GM21528 (cell line): ENCODE measurements at regions not wholly inside any gene's neighbourhood (a gene's known extent, or its start where the extent isn't known, plus 50 kb on each side); places are given as distances from the start of the nearest gene placed in this dataset.

ENCODE experiments used
- ATAC-seq: cut with Tn5 transposase; IDR thresholded peaks from one replicate; pipeline ENCODE4 v1.9.1; 2021; ENCODE audit warnings: mild to moderate bottlenecking, moderate library complexity; ENCODE audit not compliant: unreplicated experiment, low FRiP score

DNA sequence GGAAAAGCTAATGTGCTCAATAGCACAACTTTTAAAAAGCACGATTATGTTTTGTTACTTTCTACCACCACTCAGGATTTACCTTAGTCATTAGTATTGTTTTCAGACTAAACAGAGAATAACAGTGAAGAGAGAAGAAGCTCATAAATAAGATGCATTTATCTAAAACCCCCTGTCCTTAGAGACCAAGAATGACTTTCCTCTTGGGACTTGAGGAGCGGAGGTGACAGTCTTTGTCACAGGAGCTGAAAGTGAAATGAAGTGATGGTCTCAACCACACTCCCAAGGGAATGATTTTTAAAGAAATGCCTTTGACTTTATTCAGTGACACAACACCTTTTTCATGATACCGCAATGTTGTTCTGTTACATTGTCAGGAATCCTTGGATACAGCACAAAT, 190.6 kb upstream of the NBEA start:
- ATAC-seq, result no peak

DNA sequence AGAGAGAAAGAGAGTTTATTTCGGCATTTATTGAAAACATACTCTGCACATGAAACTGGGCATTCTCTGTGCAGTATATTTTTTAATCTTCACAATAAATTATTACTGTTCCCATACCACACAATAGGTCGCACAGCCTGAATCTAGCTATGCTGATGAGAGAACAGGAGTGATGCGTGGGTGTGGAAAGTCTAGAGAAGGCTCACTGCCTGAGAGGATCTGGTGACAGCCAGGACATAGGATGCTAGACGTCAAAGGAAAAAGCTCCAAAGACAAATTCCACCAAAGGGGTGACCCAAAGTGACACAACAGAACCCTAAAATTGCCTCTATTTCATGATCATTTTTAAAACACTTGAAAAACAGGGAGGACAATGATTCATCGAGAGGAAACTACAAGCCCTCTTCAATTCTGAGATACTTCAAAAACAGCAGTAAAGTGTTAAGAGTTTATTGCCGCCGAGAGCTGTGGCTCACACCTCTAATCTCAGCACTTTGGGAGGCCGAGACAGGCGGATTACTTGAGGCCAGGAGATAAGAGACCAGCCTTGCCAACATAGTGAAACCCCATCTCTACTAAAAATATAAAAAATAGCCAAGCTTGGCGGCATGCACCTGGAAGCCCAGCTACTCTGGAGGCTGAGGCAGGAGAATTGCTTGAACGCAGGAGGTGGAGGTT, 189.6 kb upstream of the NBEA start:
- no peak for ATAC-seq

DNA sequence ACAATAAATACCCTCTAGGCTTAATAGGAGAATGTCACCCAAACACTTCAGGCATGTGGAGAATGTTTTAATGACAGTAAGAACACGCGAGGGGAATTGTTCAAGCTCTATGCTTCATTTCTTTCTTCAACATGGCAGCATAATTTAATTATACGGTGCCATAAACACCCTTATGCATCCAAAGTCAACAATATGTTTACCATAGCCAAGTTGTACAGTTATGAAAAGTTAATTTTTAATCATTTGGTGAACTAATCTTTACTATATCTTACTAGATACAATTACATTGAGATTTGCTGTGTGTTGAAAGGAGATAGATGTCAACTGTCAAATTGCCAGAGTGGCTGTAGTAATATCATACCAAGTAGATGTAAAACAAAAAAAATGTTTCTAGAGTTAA, 185.9 kb upstream of the NBEA start:
- ATAC-seq, result no peak

DNA sequence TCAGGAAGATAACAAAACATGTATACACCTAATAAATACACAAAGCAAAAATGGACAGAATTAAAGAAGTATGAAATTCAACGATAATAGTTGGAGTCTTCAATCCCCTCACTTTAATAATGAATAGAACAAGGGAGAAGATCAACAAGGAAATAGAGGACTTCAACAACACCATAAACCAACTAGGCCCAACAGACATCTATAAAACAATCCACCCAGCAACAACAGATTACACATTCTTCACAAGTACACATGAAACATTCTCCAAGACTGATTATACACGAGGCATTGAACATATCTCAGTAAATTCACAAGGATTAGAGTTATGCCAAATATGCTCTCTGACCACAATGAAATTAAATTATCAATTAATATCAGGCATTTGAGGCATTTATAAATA, 185.5 kb upstream of the NBEA start:
- ATAC-seq, result no peak

DNA sequence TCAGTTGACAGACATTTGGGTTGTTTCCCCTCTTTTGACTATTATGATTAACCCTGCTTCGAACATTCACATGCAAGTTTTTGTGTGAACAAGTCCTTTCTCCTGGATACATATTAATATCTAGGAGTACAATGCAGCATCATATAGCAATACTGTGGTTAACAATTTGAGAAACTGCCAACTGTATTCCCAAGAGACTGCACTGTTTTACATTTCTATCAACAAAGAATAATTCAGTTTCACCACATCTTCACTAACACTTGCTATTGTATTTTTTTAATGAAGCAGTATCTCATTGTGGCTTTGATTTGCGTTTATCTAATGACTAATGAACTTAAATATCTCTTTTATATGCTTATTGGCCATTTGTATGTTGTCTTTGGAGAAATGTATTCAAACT, 184.6 kb upstream of the NBEA start:
- ATAC-seq, result no peak

DNA sequence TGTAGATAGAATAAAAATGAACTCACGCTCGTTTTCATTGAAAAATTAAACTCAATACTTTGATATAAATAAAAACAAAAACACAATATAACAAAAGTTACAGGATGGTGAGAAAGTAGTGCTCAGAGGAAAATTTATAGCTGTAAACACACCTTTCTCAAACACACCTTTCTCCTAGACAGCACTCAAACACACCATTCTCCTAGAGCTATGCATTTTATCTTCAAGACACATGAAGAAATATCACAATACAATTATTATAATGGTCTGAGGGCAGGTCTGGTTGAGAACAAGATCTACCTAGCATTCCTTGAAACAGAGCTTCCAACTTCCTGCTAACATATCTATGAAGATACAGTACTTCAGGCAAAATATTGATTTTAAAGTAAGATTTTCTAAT, 183.4 kb upstream of the NBEA start:
- no peak for ATAC-seq

DNA sequence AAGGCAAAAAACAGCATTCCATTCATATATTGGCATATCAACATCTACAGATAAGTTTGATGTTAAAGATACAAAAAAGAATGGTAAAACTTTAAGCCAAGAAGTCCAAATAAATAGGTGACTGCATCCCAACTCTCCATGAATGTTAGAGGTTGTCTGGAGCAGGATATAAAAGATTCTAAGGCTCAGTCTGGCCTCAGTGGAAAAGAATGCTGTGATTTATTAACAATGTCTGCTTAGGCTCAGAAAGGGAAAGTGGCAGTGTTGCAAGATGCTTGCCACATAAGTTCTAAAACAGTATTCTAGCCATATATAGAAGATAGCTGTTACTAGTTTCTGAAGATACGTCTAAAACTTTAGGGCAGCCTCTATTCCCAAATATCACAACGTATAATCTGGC, 179.8 kb upstream of the NBEA start:
- no peak for ATAC-seq

DNA sequence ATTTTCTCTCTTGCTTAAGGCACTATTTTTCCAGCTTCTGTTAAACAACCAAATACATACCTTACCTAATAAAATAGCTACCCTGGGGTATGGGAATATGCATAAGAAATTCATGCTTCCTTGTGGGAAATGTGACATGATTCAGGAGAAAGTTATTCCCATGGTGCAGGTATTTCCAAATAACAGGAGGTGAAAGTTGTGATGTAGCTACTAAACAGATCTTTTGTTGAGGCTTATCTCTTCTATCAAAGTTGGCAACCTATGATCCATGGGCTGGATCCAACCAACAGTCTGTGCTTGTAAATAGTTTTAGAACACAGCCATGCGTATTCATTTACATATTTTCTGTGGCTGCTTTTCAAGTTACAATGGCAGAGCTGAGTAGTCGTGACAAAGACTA, 177.8 kb upstream of the NBEA start:
- ATAC-seq, result no peak

DNA sequence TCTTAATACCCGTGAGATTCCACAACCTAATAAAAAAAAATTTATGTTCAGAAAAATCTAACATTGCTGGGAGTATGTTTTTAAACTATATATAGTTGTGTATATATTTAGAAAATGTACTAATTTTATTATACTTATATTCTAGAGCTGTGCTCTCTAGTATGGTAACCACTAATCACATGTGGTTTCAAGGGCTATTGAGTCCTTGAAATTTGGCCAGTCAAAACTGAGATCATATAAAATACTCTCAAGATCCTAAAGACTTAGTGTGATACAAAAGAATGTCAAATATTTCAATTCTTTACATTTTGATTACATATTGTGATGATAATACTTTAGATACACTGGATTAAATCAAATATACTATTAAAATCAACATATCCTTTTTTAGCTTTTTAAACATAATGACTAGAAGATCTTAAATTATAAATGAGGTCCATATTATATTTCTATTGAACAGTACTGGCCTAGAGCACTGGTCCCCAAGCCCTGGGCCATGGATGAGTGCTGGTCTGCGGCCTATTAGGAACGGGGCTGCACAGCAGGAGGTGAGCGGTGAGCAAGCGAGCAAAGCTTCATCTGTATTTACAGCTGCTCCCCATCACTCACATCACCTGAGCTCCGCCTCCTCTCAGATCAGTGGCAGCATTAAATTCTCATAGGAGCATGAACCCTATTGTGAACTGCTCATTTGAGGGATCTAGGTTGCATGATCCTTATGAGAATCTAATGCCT, 176.5 kb upstream of the NBEA start:
- ATAC-seq, result no peak

DNA sequence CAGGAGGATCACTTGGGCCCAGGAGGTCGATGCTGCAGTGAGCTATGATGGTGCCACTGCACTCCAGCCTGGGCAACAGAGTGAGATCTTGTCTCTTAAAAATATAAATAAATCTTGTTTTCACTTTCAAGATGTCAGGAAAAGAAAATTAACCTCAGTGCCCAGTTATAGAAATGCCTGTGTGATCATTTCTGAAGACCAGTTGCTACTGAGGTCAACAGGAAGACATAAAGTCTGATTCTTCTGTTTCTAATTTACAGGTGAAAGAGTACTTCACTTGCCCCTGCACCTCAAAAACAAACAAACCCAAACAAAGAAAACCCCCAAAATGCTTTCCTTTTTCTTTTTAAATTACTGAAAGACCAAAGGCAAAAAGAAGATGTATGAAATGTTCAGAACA, 174.3 kb upstream of the NBEA start:
- no peak for ATAC-seq

DNA sequence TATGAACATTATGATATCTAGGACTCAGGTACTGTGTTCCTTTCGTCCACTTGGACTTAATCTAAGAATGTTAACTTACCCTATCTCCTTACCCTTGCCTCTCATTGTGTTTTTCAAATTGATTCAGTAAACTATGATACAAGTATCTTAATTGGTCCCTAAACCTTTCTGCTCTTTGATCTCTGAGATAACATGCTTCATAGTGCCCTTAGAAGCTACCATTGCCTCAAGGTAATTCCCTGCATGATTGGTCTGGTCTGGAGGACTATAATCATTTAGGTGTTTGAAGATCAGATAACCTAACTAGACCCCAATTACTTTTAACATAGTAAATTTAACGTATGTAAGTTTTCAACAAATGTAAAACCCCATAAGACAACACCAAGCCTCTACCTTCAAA, 169.9 kb upstream of the NBEA start:
- no peak for ATAC-seq

DNA sequence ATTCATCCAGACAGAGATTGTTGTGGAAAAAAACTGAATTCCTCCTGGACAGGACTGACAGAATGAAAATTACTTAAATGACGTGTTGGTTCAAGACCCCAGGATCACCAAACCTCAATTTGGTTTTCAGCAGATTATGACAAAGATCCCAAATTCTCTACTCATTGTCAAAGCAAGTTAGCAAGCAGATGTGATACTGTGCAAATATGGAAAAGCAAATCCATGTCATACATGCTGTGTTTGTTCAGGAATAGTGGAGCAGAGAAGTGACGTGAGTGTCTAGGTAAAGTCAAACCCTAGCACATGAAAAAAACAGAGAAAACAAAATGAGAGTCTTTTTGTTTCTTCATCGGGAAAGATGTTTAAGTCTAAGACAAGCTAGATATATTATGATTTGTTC, 169.2 kb upstream of the NBEA start:
- no peak for ATAC-seq

DNA sequence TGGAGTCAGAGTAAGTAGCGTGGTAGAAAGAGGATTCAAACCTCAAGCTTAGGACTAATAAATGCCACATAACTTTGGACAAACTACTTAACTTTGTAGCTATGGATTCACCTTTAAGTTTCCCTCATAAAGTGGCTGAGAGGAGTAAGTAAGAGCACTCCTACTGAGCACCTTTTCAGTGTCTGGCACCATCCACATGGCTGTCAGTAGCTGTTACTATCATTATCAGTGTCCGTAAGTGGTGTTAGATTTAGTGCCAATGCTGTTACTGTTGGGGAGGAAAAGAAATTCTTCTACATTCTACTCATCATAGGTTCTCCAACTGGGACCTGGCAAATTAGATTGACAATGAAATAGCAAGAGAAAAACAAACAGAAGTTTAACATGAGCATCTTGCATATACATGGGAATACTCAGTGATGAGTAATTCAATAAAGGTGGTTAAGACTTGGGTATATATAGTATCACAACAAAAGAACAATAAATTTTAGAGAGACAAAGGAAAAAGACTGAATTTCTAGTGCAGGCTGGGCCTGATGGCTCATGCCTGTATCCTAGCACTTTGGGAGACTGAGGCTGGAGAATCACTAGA, 165.6 kb upstream of the NBEA start:
- no peak for ATAC-seq

DNA sequence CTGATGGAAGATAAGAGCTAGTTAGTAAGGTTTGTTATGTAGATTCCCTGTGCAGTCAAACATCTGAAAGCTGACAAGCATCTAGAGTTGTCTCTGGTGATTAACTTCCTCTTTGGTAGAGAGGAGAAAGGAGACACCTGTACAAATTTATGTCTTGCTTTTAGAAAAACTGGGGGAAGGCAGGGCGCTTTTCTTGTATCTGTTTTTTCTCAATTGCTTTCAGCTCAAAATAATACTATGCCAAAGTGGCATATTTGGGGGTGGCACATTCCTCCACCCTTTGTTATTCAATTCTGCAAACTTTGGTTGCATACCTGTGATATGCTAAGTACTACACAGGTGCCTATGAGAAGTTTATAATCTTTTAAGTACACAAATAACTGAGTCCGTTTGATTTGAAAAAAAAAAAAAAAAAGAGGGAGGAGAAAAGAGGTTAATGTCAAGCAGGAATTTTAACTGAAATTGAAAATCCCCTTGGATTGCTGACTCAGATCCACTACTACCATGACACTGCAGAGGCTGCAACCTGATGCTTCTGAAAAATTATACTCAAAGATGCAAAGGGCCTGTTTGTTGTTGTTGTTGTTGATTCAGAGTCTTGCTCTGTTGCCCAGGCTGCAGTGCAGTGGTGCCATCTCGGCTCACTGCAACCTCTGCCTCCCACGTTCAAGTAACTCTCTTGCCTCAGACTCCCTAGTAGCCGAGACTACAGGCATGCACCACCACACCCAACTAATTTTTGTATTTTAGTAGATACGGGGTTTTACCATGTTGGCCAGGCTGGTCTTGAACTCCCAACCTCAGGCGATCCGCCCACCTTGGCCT, 164.8 kb upstream of the NBEA start:
- ATAC-seq, result no peak

DNA sequence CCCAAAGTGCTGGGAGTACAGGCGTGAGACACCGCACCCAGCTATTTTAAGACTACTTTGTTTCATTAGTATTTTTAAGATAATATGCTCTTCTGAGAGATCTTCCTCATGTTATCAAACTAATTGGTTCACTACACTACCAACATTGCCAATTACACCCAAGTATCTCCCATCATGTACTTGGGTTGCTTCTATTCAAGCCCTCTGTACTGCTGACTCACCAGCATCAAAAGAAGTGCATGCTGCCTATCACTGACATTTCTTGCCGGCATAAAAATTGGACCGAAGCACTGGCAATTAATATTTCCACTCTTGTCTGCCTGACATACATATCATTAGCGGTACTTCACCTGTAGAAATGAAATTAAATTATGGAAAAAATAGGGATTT, 164.2 kb upstream of the NBEA start:
- ATAC-seq, result no peak

DNA sequence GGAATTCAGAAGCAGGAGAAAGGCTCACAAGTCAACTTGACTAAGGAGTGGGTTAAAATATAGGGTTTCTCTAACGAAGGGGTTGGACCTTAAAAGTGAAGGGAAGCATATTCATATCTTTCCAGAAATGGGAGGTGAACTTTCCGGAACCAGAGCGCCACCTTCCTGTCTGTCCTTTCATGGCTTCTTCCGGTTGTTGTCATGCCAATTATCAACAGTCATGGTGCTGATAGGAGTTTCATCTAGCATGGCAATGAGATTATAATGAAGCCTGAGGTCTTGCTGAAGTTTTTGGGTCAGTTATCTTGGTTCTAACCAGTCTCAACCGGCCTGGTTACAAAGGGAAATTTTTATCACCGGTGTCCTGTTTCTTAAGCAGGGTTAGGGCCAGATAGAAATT, 162.9 kb upstream of the NBEA start:
- ATAC-seq, result no peak

DNA sequence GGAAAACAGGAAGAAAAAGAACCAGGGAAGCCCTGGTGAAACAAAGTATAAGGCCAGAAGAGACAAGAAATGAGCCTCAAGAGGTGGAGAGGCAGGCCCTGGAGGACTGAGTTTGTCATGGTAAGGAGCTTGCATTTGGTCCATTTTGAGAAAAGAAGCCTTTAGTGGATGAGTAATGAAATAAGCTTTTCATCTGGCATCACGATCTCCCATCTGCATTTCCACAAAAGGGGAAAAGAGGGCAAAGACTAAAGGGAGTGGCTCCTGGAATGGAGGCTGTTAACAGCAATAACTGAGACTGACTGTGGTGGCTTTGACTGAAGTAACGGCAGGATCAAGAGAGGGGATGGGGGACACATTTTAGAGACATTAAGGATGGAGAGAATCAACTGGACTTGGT, 148.8 kb upstream of the NBEA start:
- no peak for ATAC-seq

DNA sequence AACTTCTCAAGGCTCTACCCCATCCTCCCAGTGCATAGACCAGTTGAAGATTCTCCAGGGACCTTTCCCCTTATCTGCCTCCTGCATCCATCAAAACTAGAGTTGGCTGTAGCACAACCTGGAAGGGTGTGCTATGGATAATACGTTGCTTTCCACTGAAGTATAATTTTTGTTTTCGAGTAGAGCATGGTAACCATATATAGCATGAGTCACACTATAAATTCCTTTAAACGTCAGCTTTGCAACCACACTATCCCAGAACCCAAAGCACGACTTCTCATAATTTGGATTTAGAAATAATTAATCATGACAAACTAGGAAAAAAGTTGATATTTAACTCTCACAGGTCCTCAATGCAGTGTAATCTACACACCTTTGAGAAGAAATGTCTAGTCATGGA, 138.3 kb upstream of the NBEA start:
- no peak for ATAC-seq

DNA sequence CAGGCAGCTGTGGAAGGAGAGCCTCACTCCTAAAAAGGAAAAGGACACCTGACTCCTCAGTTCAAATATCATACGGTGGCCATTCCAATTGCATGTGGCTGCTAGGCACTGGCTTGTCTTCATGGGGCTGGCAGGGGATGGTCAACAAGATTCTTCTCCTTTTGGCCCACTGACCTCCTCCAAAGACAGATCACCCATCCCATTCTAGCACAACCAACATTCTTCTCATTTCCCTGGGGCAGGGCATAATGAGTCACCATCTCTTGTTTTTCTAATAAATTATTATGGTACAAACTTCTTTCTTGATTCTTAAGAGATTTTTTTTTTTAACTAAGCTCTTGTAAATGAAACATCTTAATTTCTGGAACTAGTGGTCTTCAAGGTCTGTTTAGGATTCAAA, 136.7 kb upstream of the NBEA start:
- no peak for ATAC-seq

DNA sequence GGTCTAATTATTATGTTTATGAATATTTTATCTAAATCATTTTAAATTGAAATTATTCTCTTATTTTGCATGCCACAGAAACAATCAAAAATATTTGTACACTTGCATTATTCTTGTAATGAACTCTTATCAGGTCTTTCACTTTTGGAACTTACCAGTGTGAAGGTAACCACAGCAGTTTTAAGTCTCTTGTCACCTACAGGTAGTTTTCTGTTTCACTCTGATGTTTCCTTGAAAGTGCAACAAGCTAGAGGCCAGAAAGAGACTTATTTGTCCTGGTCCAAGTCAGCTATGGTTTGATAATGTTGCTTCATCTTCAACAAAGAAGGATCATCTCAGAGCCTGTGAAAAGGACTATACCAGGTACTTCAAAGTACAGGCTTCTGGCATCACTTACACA, 133.4 kb upstream of the NBEA start:
- ATAC-seq, result no peak

DNA sequence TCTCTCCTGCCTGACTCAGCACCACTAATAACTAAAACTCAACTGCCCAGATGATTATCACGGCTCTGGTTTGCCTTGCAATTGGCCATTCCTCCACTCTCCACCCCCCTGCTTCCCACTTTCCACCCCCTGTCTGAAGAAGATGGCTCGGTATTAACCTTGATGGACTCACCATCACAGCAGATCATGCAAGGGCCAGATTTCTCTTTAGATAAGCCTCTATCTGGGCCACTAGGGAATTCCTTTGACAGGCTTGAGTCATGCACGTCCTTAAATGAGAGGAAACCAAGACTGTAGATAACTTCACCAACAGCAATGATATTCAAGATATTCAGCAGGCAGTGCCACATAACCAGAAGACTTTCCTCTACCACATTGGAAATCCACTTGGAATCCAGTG, 131.1 kb upstream of the NBEA start:
- ATAC-seq, result no peak
